Keratinocyte (primary cell): ENCODE measurements at regions not wholly inside any gene's neighbourhood (a gene's known extent, or its start where the extent isn't known, plus 50 kb on each side); places are given as distances from the start of the nearest gene placed in this dataset.

ENCODE experiments used
- DNase-seq: peaks from one replicate; pipeline ENCODE4 v3.0.0-alpha.2; 2011; ENCODE audit warnings: low read depth, missing footprints, low spot score
- FAIRE-seq: peaks from 2 replicates; lab custom pipeline; 2011; peaks lifted over from hg19 to GRCh38; lab: Jason Lieb, UNC
- H2AFZ ChIP-seq: 2 replicates; pipeline ENCODE4 v1.6.0; 2012; ENCODE audit warnings: low read length, control low read depth, inconsistent platforms; ENCODE audit not compliant: control insufficient read depth
- H3K27ac ChIP-seq: 2 replicates; pipeline ENCODE4 v1.5.1; 2011; ENCODE audit warnings: low read length; ENCODE audit not compliant: control insufficient read depth, insufficient read depth
- H3K27me3 ChIP-seq: 3 replicates; pipeline ENCODE4 v1.6.0; 2011; ENCODE audit warnings: low read length; ENCODE audit not compliant: control insufficient read depth, insufficient read depth; ENCODE audit errors: extremely low read depth
- H3K36me3 ChIP-seq, 2 experiments: 2 replicates in 1 of 2; 3 replicates in 1 of 2; pipeline ENCODE4 v1.5.1; 2011; ENCODE audit warnings: low read length in 2 of 2, mild to moderate bottlenecking in 1 of 2; ENCODE audit not compliant: control insufficient read depth in 2 of 2, insufficient read depth in 2 of 2; ENCODE audit errors: extremely low read depth in 1 of 2
- H3K4me1 ChIP-seq: 3 replicates; pipeline ENCODE4 v1.5.1; 2011; ENCODE audit warnings: low read length; ENCODE audit not compliant: control insufficient read depth, insufficient read depth; ENCODE audit errors: extremely low read depth
- H3K4me2 ChIP-seq: 3 replicates; pipeline ENCODE4 v1.6.0; 2011; ENCODE audit warnings: low read depth, low read length; ENCODE audit not compliant: control insufficient read depth, insufficient read depth; ENCODE audit errors: extremely low read depth
- H3K4me3 ChIP-seq, 3 experiments: fragments of 200-600 bp in 1 of 3; sonication (generic) in 1 of 3; 2 replicates in 2 of 3; 3 replicates in 1 of 3; pipeline ENCODE4 v1.5.1; 2011 to 2016; ENCODE audit warnings: low read length in 3 of 3, mild to moderate bottlenecking in 3 of 3, control low read depth in 2 of 3, inconsistent platforms in 1 of 3, low read depth in 1 of 3, mixed read lengths in 1 of 3, mixed run types in 1 of 3, moderate library complexity in 1 of 3; ENCODE audit not compliant: control insufficient read depth in 2 of 3, insufficient read depth in 2 of 3; ENCODE audit errors: extremely low read depth in 1 of 3
- H3K79me2 ChIP-seq: 2 replicates; pipeline ENCODE4 v1.6.0; 2012; ENCODE audit warnings: low read length; ENCODE audit not compliant: control insufficient read depth, insufficient read depth
- H3K9ac ChIP-seq: 3 replicates; pipeline ENCODE4 v1.6.0; 2011; ENCODE audit warnings: low read length; ENCODE audit not compliant: control insufficient read depth, insufficient read depth; ENCODE audit errors: extremely low read depth
- H3K9me1 ChIP-seq: 3 replicates; pipeline ENCODE4 v1.6.0; 2011; ENCODE audit warnings: low read length; ENCODE audit not compliant: control insufficient read depth, insufficient read depth; ENCODE audit errors: extremely low read depth
- H3K9me3 ChIP-seq: 2 replicates; pipeline ENCODE4 v1.5.1; 2012; ENCODE audit warnings: low read depth, low read length; ENCODE audit not compliant: control insufficient read depth
- H4K20me1 ChIP-seq: 3 replicates; pipeline ENCODE4 v1.6.0; 2011; ENCODE audit warnings: low read length; ENCODE audit not compliant: control insufficient read depth, insufficient read depth; ENCODE audit errors: extremely low read depth
- EZH2 ChIP-seq: IDR thresholded peaks from one replicate; pipeline ENCODE4 v1.6.1; 2012; ENCODE audit warnings: inconsistent platforms, mild to moderate bottlenecking, low read length, moderate library complexity
- dilution Hi-C: fragments of 300-500 bp; cut with MboI; formaldehyde crosslinking; loops from one replicate; pipeline ENCODE4 v1.7.0; 2020; ENCODE audit warnings: low sequenced_read_pairs; ENCODE audit not compliant: extremely low pct_ligation_motif_present
- TF ChIP-seq, protein P1 (sequence below), 3 experiments: IDR thresholded peaks in 1 of 3; conservative IDR thresholded peaks in 1 of 3; optimal IDR thresholded peaks in 1 of 3; 2 replicates in 2 of 3; 3 replicates in 1 of 3; pipeline versions ENCODE3 to v1.5.1; 2011; ENCODE audit warnings: low read length in 3 of 3, mild to moderate bottlenecking in 3 of 3, moderate library complexity in 2 of 3, control low read depth in 1 of 3, inconsistent platforms in 1 of 3; ENCODE audit not compliant: insufficient read depth in 2 of 3; ENCODE audit errors: extremely low read depth in 1 of 3

DNA sequence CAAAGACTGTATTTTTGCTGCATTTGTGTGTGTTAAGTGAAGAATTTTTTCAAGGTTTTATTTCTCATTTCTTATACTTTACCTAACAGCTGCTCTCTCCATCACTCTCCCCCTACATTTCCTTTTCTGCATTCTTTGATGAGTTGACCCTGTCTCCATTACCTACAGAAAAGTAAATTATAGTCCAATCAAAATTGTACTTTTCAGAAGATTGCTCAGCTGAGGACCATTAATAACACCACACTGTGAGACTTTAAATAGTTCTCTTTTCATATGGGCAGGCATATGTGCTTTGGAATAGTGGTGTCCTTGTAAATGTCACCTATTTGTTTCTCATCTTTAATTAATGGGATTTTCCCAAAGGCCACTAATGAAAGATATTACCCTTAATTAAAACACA, 234.7 kb upstream of the GPR149 start:
- Histone ChIP-seq H3K27ac (no peak overlapping the region), H3K27me3 (no peaks in the 10 kb centered on the region), H2AFZ (no peak overlapping the region), H3K36me3 (no peaks in the 10 kb centered on the region), H3K4me2 (no peak overlapping the region), H3K4me3 (no peak overlapping the region), H3K9me3 (no peaks in the 10 kb centered on the region), H4K20me1 (no peaks in the 10 kb centered on the region), H3K79me2 (no peaks in the 10 kb centered on the region), H3K4me1 (no peaks in the 10 kb centered on the region), H3K9ac (no peak overlapping the region), H3K9me1 (no peaks in the 10 kb centered on the region)
- TF ChIP-seq, protein P1, sequence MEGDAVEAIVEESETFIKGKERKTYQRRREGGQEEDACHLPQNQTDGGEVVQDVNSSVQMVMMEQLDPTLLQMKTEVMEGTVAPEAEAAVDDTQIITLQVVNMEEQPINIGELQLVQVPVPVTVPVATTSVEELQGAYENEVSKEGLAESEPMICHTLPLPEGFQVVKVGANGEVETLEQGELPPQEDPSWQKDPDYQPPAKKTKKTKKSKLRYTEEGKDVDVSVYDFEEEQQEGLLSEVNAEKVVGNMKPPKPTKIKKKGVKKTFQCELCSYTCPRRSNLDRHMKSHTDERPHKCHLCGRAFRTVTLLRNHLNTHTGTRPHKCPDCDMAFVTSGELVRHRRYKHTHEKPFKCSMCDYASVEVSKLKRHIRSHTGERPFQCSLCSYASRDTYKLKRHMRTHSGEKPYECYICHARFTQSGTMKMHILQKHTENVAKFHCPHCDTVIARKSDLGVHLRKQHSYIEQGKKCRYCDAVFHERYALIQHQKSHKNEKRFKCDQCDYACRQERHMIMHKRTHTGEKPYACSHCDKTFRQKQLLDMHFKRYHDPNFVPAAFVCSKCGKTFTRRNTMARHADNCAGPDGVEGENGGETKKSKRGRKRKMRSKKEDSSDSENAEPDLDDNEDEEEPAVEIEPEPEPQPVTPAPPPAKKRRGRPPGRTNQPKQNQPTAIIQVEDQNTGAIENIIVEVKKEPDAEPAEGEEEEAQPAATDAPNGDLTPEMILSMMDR (optimal IDR thresholded peaks at IDR 0.05 in 1 of 3, IDR thresholded peaks at IDR 0.05 in 1 of 3, conservative IDR thresholded peaks at IDR 0.05 in 1 of 3; ENCODE audit: extremely low read depth in 1 of 3, insufficient read depth in 2 of 3, low read length in 3 of 3) = no peak
- TF ChIP-seq EZH2 = no peak
- no peak for FAIRE-seq
- dilution Hi-C loops = no loop called here
- DNase-seq = no peak

DNA sequence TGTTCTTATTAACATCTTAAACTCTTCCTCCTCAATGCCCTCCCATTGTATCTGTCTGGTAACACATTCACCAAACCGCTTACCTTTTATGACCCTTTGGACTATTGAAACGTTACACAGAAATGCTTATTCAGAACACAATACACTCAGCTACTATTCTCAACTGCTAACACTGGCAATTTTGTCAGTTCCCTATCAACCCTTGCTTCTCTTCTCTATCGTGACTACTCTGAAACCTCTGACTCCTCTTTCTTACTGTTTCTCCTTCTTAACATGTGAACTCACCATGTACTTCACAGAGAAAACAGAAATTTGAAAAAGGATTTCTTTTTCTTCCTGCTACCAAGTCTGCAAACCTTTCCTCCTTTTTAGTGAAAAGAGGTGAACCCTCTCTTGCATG, 232.9 kb upstream of the GPR149 start:
- H3K4me3 ChIP-seq = no peak overlapping the region
- no peak overlapping the region for H3K27ac ChIP-seq
- H3K4me2 ChIP-seq = no peak overlapping the region
- no peaks in the 10 kb centered on the region for H3K9me3 ChIP-seq
- FAIRE-seq = no peak
- no peaks in the 10 kb centered on the region for H4K20me1 ChIP-seq
- no peak for DNase-seq
- no peaks in the 10 kb centered on the region for H3K79me2 ChIP-seq
- H3K27me3 ChIP-seq = no peaks in the 10 kb centered on the region
- no peak for TF ChIP-seq EZH2
- TF ChIP-seq, protein P1 (optimal IDR thresholded peaks at IDR 0.05 in 1 of 3, IDR thresholded peaks at IDR 0.05 in 1 of 3, conservative IDR thresholded peaks at IDR 0.05 in 1 of 3; ENCODE audit: extremely low read depth in 1 of 3, insufficient read depth in 2 of 3, low read length in 3 of 3) = no peak
- no peaks in the 10 kb centered on the region for H3K4me1 ChIP-seq
- H3K9me1 ChIP-seq = no peaks in the 10 kb centered on the region
- dilution Hi-C loops = no loop called here
- H2AFZ ChIP-seq = no peak overlapping the region
- no peaks in the 10 kb centered on the region for H3K36me3 ChIP-seq
- H3K9ac ChIP-seq = no peak overlapping the region
